ENCODE measurements at regions not wholly inside any gene's neighbourhood (a gene's known extent, or its start where the extent isn't known, plus 50 kb on each side); places are given as distances from the start of the nearest gene placed in this dataset.

DNA sequence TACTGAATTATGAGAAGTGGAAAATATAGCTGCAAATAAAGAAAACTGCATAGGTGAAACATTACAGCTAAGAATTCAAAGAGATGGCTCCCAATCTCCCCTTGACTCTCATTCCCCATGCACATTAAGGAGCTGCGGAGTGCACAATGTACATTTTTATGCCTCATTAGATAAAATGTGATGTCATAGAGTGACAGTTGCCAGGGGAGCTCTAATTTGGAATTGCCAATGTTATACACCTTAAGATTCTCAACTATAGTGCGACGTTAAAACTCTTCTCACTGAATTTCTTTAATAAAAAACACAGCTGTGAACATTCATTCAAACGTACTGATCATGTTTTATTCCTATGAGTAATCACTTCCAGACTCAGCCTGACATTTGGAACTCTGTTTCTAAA is 386.9 kb upstream of the CELF2 start:
- no peak for DNase-seq

GRCh38 chr10:10642189-10642588 is 375.5 kb upstream of the CELF2 start:
- DNase-seq, result no peak

DNA sequence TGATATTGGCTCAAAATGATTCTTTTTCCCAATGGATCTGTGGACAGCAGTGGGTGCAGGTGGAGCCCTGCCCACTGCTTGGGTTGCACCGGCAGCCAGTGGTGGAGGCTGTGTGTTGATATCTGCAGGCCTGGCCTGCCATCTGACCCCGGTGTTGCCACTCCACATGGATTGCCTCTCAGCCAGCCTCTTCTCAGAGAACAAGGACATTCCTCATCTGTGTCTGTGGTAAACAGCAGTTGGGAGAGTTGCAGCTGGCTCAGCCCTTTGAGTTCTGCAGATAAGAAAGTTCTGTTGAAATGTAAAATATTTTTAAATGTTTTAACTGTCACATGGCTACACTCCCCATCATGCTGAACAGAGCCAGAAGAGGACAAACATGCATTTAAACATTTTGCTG is 374.9 kb upstream of the CELF2 start:
- no peak for DNase-seq

DNA sequence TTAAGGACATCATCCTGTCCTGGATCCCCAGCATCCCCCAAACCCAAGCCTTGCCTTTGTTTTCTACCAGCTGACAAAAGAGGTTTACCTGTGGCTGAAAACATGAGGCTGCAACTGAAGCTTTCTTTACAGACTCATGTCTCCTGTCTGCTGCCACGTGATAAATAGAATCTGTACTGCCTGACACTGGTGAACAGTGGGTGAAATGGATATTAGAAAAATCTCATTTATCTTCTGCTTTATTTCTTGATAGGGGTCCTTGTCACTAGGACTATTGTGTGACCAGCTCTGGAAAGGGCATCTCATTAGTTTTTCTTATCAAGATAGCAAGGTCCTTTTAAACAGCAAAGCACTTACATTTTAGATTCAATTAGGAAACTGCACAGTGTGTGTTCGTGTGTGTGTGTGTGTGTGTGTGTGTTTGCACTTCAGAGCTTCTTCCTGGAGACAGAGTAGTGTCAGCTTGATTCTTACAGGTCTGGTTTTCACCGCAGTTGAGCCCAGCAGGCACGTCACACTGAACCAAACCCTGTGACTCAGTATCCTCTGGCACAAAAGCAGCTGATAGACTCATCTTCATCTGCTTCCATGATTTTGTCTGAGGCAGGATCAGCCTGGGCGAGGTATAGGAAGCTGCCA is 373.5 kb upstream of the CELF2 start:
- no peak for DNase-seq

- DNase-seq, result no peak
Observed at GRCh38 chr10:10644676-10645385, 372.8 kb upstream of the CELF2 start.

DNA sequence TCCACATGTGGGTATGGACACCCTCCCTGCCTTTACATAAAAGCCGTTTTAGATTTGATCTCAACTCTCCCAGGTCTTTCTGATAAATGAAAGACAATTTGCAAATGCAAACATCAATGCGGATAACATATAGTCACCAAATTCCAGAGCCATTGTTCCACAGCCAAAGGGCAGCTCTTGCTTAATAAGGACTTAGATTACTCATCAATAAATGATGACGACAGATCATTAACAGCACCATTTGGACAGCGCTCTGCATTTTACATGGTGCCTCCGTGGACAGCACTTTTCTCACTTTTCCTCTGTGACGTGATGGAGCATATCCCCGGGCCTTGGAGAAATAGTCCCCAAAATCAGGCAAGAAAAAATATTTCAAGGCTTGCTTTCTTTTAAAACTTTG is 370.3 kb upstream of the CELF2 start:
- no peak for DNase-seq

GRCh38 chr10:10657139-10657760 is 360.4 kb upstream of the CELF2 start:
- no peak for DNase-seq

GRCh38 chr10:10658172-10658785 is 359.4 kb upstream of the CELF2 start:
- no peak for DNase-seq

DNA sequence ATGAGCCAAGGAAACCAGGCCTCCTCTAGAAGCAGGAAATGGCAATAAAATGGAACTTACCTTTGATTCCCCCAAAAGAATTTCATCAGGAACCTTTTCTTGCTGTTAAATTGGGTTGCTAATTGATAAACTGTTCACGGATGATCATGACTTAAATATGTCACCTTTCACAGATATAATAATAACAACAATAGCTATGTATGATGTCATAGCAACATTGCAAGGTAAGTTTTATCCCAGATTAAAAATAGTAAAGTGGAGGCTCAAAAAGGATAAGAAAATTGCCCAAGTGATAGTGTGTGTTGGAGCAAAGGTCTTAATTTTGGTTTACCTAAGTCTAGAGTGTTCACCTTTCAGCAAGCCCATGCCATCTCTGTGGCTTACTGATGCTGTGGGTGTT is 357.6 kb upstream of the CELF2 start:
- no peak for DNase-seq

DNA sequence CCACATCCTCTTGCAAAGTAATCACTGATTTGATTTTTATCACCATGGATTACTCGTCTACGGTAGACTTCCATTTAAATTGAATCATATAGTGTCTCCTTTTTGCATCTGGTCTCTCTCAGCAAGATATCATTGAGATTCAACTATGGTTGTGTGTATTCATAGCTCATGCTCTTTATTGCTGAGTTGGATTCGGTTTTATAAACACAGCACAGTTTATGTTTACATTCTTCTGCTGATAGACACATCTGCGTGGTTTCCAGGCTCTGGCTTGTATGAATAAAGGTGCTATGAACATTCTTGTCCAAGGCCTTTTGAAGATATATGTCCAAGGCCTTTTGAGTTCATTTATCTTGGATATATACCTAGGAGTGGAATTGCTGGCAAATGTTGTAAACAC is 356.5 kb upstream of the CELF2 start:
- no peak for DNase-seq

DNA sequence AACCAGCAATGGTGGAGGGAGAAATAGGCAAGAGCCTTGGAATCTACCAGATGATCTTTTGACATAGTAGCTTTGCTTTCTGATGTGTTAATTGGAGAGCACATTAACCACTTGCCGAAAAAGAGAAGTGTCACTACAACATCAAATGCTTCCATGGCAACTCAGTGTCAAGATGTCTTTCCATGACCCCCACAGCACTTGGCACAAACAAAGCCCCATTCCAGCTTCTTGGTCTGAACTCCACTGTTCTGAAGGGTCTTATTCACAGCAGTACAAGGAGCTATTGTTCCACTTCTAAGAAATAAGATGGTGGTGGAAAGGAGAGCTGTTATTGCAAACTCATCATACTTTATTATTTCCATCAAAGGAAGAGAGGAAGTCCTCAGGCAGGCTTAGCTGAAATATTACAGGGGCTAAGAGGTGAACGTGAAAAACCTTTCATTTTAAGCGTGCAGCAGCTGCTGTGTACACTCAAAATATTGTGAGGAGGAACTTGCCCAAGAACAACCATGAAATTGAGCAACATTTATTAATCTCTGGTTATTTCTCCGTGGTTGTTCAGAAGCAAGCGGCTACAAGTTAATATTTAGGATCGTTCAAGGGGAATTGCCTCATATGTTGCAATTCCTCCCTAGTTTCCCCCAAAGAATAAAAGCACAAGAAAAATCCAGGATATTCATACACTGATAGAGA is 354.8 kb upstream of the CELF2 start:
- no peak for DNase-seq

- no peak for DNase-seq
Observed at GRCh38 chr10:10663622-10664021, 354.1 kb upstream of the CELF2 start.

DNA sequence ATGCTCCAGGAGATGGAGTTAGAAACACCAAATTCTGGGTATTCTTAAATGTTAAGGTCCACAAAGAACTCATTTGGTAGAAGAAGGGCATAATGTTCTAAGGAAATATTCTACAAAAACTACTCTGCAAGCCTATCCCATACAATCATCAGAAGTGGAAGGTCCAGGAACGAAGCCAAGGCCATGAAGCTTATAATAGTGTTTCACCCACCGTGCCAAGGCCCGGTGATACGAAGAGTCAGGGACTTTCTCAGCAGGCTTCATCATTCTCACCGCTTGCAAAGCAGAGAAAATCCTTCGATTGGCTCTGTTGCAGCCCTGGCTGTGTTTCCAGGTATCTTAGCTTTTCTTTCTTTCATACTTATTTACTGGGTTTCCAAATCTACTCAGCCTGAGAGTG is 351.9 kb upstream of the CELF2 start:
- DNase-seq, result peak in 1 of 14 donors; percentile 22

GRCh38 chr10:10667466-10667865 is 350.2 kb upstream of the CELF2 start:
- no peak for DNase-seq

GRCh38 chr10:10676972-10677371 is 340.7 kb upstream of the CELF2 start:
- DNase-seq, result no peak

DNA sequence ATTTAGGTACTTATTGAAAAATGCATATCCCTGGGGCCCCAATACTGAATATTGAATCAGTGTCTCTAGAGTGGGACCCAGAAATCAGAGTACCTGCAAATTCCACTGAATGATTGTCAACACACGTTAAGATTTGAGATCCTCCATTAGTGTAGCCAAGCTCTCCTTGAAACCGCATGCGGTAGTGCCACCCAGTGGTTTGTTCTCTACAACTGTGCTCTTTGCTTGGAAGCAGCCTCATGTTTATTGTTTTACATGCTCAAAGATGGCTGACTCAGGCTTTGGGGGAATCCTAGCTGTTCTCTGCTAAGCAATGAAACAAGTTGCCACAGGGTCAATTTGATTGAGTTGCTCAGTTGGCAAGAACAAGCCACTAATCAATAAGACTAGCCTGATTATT is 340.2 kb upstream of the CELF2 start:
- DNase-seq, result peak in 1 of 14 donors; percentile 12

DNA sequence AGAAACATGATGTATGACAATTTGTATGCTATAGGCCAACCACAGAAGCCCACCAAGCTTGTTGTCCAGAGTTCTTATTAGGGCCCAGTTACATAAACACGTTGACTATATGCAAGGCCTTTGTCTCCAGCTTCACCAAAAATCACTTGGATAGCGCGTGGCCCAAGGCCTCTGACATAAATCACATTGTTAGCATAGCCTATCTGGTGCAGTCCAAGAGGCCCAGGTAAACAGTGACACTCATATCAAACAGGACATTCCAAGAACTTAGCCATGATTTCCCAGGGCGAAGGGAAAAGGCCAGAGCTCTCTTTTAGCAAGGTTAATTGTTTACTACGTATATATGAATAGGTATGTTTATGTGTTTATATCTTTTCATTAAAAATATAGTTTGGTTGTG is 337.2 kb upstream of the CELF2 start:
- no peak for DNase-seq

- DNase-seq, result no peak
Observed at GRCh38 chr10:10684972-10685371, 332.7 kb upstream of the CELF2 start.

DNA sequence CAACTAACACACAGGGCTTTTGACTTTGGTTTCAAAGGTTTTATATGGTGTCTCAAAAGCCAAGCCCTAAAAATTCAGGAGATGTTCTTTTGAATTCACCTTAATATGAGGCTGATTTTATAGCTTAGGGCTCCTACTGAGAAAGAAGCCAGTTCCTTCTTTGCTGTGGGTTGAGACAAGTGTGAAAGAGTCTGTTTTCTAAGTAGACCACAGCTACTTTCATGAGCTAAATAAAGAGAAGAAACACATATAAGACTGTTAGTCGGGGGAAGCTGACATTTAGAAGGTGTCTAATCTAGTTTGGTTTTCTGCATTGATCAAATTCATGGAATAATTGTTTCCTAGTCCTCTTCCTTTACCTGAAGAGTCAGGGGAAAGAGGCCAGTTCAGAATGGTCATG is 332.1 kb upstream of the CELF2 start:
- no peak for DNase-seq

- DNase-seq, result no peak
Observed at GRCh38 chr10:10687751-10688150, 329.9 kb upstream of the CELF2 start.

DNA sequence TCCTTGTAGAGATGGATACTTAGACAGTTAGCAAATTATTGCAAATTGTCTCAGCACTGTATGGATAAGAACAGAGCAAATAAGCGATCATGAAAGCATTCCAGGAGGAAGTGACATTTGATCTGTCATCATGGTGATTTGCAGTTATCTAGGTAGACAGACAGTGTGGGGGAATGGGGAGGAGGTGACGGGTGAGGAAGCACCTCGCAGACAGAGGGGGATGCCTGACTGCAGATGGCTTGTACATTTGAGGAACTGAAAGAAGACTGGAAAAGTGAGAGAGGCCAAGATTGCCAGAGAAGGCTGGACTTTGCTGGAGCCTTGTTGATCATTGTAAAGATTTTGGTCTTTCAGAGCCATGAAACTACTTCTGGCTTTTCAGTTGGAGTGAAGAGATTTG is 318.2 kb upstream of the CELF2 start:
- peak in 2 of 14 donors; percentile 3 to 30 for DNase-seq

DNA sequence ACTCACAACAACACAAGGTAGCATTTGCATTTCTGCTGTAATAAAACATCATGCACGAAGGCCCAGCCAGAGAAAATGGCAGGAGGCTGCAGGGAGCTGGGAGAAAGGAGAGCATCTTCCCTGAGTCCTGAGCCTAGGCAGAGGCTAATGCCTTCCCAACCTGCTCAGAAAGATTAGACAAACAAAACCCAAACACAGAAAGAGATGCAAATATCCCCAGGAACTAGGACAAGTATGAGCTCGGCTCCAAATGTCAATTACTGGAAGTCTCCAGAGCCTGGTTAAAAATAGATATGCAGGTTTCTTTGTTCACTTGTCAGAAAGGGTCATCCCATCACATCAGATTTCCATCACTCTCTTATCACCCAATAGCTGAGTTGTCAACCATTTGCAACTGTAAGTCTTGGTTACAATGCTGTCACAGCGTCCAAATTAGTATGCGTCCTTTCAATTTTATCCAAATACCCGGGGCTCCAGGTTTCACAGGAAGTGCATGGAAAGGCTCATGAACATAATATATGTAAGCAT is 316.5 kb upstream of the CELF2 start:
- no peak for DNase-seq

DNA sequence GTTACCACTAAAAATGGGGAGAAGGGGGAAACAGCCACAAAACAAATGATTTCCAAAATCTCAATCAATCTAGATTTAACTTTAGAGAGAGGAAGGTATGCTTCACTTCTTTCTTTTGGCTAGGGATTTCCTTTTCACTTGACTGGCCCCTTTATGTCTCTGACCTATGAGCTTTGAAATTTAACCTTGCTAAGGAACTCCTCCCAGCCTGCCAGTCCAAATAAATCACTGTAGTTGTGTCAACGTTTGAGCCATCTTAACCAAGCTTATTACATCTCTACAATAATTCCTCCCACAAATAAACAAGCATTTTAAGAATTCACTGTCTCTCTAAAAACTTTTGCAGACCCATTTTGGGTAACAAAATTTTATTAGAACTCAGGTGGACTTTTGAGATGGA is 315.5 kb upstream of the CELF2 start:
- no peak for DNase-seq
